ENCODE measurements at regions not wholly inside any gene's neighbourhood (a gene's known extent, or its start where the extent isn't known, plus 50 kb on each side); places are given as distances from the start of the nearest gene placed in this dataset.

- DNase-seq (ENCODE audit: low spot score), result no peak
These were observed 242.9 kb downstream of the NSG2 start for GRCh38 chr5:174288439-174288838.

GRCh38 chr5:174291162-174291561 is 245.7 kb downstream of the NSG2 start:
- DNase-seq (ENCODE audit: low spot score), result no peak

- no peak for DNase-seq (ENCODE audit: low spot score)
These were observed 246.8 kb downstream of the NSG2 start for GRCh38 chr5:174292348-174292747.

- no peak for DNase-seq (ENCODE audit: low spot score)
These were observed 247.5 kb downstream of the NSG2 start for GRCh38 chr5:174293006-174293405.

- no peak for DNase-seq (ENCODE audit: low spot score)
These were observed 248.0 kb downstream of the NSG2 start for GRCh38 chr5:174293481-174293880.

GRCh38 chr5:174294891-174295620 is 249.6 kb downstream of the NSG2 start:
- DNase-seq (ENCODE audit: low spot score), result no peak

- DNase-seq (ENCODE audit: low spot score), result no peak
These were observed 250.4 kb downstream of the NSG2 start for GRCh38 chr5:174295702-174296436.

- DNase-seq (ENCODE audit: low spot score), result no peak
These were observed 254.8 kb downstream of the NSG2 start for GRCh38 chr5:174300118-174300940.

- no peak for DNase-seq (ENCODE audit: low spot score)
These were observed 255.6 kb downstream of the NSG2 start for GRCh38 chr5:174300941-174301761.

GRCh38 chr5:174301848-174302625 is 256.5 kb downstream of the NSG2 start:
- no peak for DNase-seq (ENCODE audit: low spot score)

- no peak for DNase-seq (ENCODE audit: low spot score)
These were observed 257.5 kb downstream of the NSG2 start for GRCh38 chr5:174303035-174303434.

- no peak for DNase-seq (ENCODE audit: low spot score)
These were observed 258.0 kb downstream of the NSG2 start for GRCh38 chr5:174303437-174304045.

GRCh38 chr5:174305241-174305681 is 259.8 kb downstream of the NSG2 start:
- DNase-seq (ENCODE audit: low spot score), result no peak

GRCh38 chr5:174306345-174307030 is 261.0 kb downstream of the NSG2 start:
- DNase-seq (ENCODE audit: low spot score), result no peak

GRCh38 chr5:174307031-174307408 is 261.5 kb downstream of the NSG2 start:
- DNase-seq (ENCODE audit: low spot score), result no peak

GRCh38 chr5:174307656-174308271 is 262.3 kb downstream of the NSG2 start:
- no peak for DNase-seq (ENCODE audit: low spot score)

- no peak for DNase-seq (ENCODE audit: low spot score)
These were observed 263.8 kb downstream of the NSG2 start for GRCh38 chr5:174309131-174309795.

- DNase-seq (ENCODE audit: low spot score), result no peak
These were observed 264.7 kb downstream of the NSG2 start for GRCh38 chr5:174310243-174310642.

- no peak for DNase-seq (ENCODE audit: low spot score)
These were observed 265.2 kb downstream of the NSG2 start for GRCh38 chr5:174310706-174311105.

Measured in hematopoietic multipotent progenitor cell treated with erythropoietin and hydrocortisone succinate and interleukin-3 and kit ligand, for 17 days (in vitro differentiated cells).